SK-N-SH treated with all-trans-retinoic acid at 6 μM for 48 hours (cell line): ENCODE measurements at regions not wholly inside any gene's neighbourhood (a gene's known extent, or its start where the extent isn't known, plus 50 kb on each side); places are given as distances from the start of the nearest gene placed in this dataset.

Experiments
- ATAC-seq: fragments of 200-7000 bp; cut with Tn5 transposase; 3 replicates; pipeline ENCODE4 v1.9.1; 2020; ENCODE audit warnings: mild to moderate bottlenecking, moderate library complexity
- ARNTL ChIP-seq: fragments of 450-650 bp; formaldehyde crosslinking; IDR thresholded peaks from 2 replicates; pipeline ENCODE4 v1.5.0; 2020; ENCODE audit warnings: low read depth, mild to moderate bottlenecking, moderate library complexity, borderline replicate concordance
- ESRRG ChIP-seq: fragments of 250-450 bp; sonication (Bioruptor Pico); IDR thresholded peaks from 2 replicates; pipeline ENCODE4 v1.6.1; 2021; ENCODE audit warnings: mild to moderate bottlenecking
- GLIS3 ChIP-seq: fragments of 250-450 bp; sonication (Bioruptor Pico); IDR thresholded peaks from 2 replicates; pipeline ENCODE4 v1.5.0; 2020; ENCODE audit warnings: mild to moderate bottlenecking, moderate library complexity
- ISL1 ChIP-seq: fragments of 250-450 bp; sonication (Bioruptor Pico); IDR thresholded peaks from 2 replicates; pipeline ENCODE4 v2.1.2; 2022; ENCODE audit warnings: mild to moderate bottlenecking, moderate library complexity
- RARB ChIP-seq: fragments of 250-450 bp; sonication (Bioruptor Pico); IDR thresholded peaks from 2 replicates; pipeline ENCODE4 v1.8.0; 2021; ENCODE audit warnings: mild to moderate bottlenecking, moderate library complexity
- SNAI2 ChIP-seq: fragments of 250-450 bp; sonication (Bioruptor Pico); IDR thresholded peaks from 2 replicates; pipeline ENCODE4 v1.5.0; 2020; ENCODE audit warnings: mild to moderate bottlenecking, moderate library complexity
- TCF4 ChIP-seq: fragments of 250-450 bp; sonication (Bioruptor Pico); IDR thresholded peaks from 2 replicates; pipeline ENCODE4 v1.8.0; 2021; ENCODE audit warnings: mild to moderate bottlenecking, moderate library complexity, borderline replicate concordance
- ZFP3 ChIP-seq: fragments of 250-450 bp; sonication (Bioruptor Pico); IDR thresholded peaks from 2 replicates; pipeline ENCODE4 v1.5.0; 2020; ENCODE audit warnings: mild to moderate bottlenecking, moderate library complexity
- ZFP30 ChIP-seq: fragments of 450-650 bp; formaldehyde crosslinking; IDR thresholded peaks from 2 replicates; pipeline ENCODE4 v1.5.0; 2022; ENCODE audit warnings: mild to moderate bottlenecking, moderate library complexity
- ZNF565 ChIP-seq: fragments of 450-650 bp; formaldehyde crosslinking; conservative IDR thresholded peaks from 2 replicates; pipeline ENCODE4 v1.5.0; 2020; ENCODE audit warnings: low read depth, mild to moderate bottlenecking, moderate library complexity
- ZNF70 ChIP-seq: fragments of 450-650 bp; formaldehyde crosslinking; IDR thresholded peaks from 2 replicates; pipeline ENCODE4 v1.5.0; 2020; ENCODE audit warnings: mild to moderate bottlenecking, moderate library complexity
- ZNF8 ChIP-seq: fragments of 450-650 bp; formaldehyde crosslinking; IDR thresholded peaks from 2 replicates; pipeline ENCODE4 v1.5.0; 2020; ENCODE audit warnings: mild to moderate bottlenecking, moderate library complexity
- TF ChIP-seq, protein P1 (sequence below): fragments of 250-450 bp; sonication (Bioruptor Pico); IDR thresholded peaks from 2 replicates; pipeline ENCODE4 v1.5.1; 2021; ENCODE audit warnings: mild to moderate bottlenecking, moderate library complexity
- TF ChIP-seq, protein P2 (sequence below): fragments of 250-450 bp; sonication (Bioruptor Pico); IDR thresholded peaks from 2 replicates; pipeline ENCODE4 v1.8.0; 2021; ENCODE audit warnings: low read depth, mild to moderate bottlenecking, moderate library complexity, borderline replicate concordance
- TF ChIP-seq, protein P3 (sequence below): fragments of 250-450 bp; sonication (Bioruptor Pico); IDR thresholded peaks from 2 replicates; pipeline ENCODE4 v1.5.1; 2020; ENCODE audit warnings: low read depth, mild to moderate bottlenecking, moderate library complexity
- TF ChIP-seq, protein P4 (sequence below): fragments of 250-450 bp; sonication (Bioruptor Pico); IDR thresholded peaks from 2 replicates; pipeline ENCODE4 v1.5.0; 2020; ENCODE audit warnings: mild to moderate bottlenecking, moderate library complexity
- TF ChIP-seq, protein P5 (sequence below): fragments of 250-450 bp; sonication (Bioruptor Pico); IDR thresholded peaks from 2 replicates; pipeline ENCODE4 v1.8.0; 2020; ENCODE audit warnings: mild to moderate bottlenecking, moderate library complexity, borderline replicate concordance

DNA sequence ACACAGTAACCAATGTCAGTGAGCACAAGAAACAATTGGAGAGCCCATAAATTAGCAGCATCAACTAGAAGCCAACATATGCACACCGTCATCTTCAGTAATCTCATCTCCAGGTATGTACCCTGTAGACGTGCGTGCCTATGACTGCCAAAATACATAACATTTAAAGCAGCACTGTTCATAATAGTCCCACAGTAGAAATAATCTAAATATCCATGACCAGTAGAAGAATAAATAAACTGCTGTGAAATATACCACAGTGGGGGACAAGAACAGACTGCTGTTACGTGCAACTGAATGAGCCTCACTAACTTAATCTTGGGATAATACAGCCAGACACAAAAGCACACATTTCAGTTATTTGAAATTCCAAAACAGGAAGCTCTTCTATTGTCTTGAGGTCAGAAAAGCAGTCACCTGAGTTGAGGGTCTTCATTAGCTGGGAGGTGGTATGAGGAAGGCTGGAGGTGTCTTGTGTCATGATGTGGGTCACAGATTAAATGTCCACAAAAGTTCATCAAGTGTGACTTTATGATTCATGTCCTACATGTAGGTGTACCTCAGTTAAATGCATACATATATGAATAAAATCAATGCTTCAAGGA, 454.2 kb upstream of the AKR1E2 start:
- TF ChIP-seq ZFP3, result no peak
- TF ChIP-seq, protein P1, sequence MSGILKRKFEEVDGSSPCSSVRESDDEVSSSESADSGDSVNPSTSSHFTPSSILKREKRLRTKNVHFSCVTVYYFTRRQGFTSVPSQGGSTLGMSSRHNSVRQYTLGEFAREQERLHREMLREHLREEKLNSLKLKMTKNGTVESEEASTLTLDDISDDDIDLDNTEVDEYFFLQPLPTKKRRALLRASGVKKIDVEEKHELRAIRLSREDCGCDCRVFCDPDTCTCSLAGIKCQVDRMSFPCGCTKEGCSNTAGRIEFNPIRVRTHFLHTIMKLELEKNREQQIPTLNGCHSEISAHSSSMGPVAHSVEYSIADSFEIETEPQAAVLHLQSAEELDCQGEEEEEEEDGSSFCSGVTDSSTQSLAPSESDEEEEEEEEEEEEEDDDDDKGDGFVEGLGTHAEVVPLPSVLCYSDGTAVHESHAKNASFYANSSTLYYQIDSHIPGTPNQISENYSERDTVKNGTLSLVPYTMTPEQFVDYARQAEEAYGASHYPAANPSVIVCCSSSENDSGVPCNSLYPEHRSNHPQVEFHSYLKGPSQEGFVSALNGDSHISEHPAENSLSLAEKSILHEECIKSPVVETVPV (CRISPR knock-in tag), result no peak
- TF ChIP-seq, protein P2, sequence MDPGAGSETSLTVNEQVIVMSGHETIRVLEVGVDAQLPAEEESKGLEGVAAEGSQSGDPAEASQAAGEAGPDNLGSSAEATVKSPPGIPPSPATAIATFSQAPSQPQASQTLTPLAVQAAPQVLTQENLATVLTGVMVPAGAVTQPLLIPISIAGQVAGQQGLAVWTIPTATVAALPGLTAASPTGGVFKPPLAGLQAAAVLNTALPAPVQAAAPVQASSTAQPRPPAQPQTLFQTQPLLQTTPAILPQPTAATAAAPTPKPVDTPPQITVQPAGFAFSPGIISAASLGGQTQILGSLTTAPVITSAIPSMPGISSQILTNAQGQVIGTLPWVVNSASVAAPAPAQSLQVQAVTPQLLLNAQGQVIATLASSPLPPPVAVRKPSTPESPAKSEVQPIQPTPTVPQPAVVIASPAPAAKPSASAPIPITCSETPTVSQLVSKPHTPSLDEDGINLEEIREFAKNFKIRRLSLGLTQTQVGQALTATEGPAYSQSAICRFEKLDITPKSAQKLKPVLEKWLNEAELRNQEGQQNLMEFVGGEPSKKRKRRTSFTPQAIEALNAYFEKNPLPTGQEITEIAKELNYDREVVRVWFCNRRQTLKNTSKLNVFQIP (CRISPR knock-in tag), result no peak
- no peak for TF ChIP-seq TCF4
- TF ChIP-seq ISL1, result no peak
- TF ChIP-seq, protein P3, sequence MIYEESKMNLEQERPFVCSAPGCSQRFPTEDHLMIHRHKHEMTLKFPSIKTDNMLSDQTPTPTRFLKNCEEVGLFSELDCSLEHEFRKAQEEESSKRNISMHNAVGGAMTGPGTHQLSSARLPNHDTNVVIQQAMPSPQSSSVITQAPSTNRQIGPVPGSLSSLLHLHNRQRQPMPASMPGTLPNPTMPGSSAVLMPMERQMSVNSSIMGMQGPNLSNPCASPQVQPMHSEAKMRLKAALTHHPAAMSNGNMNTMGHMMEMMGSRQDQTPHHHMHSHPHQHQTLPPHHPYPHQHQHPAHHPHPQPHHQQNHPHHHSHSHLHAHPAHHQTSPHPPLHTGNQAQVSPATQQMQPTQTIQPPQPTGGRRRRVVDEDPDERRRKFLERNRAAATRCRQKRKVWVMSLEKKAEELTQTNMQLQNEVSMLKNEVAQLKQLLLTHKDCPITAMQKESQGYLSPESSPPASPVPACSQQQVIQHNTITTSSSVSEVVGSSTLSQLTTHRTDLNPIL, result no peak
- no peak for TF ChIP-seq ESRRG
- TF ChIP-seq RARB (CRISPR knock-in tag), result no peak
- no peak for TF ChIP-seq SNAI2 (CRISPR knock-in tag)
- TF ChIP-seq ARNTL, result no peak
- TF ChIP-seq GLIS3 (CRISPR knock-in tag), result no peak
- no peak for TF ChIP-seq ZNF565 (CRISPR knock-in tag)
- TF ChIP-seq ZNF70 (CRISPR knock-in tag), result no peak
- TF ChIP-seq, protein P4, sequence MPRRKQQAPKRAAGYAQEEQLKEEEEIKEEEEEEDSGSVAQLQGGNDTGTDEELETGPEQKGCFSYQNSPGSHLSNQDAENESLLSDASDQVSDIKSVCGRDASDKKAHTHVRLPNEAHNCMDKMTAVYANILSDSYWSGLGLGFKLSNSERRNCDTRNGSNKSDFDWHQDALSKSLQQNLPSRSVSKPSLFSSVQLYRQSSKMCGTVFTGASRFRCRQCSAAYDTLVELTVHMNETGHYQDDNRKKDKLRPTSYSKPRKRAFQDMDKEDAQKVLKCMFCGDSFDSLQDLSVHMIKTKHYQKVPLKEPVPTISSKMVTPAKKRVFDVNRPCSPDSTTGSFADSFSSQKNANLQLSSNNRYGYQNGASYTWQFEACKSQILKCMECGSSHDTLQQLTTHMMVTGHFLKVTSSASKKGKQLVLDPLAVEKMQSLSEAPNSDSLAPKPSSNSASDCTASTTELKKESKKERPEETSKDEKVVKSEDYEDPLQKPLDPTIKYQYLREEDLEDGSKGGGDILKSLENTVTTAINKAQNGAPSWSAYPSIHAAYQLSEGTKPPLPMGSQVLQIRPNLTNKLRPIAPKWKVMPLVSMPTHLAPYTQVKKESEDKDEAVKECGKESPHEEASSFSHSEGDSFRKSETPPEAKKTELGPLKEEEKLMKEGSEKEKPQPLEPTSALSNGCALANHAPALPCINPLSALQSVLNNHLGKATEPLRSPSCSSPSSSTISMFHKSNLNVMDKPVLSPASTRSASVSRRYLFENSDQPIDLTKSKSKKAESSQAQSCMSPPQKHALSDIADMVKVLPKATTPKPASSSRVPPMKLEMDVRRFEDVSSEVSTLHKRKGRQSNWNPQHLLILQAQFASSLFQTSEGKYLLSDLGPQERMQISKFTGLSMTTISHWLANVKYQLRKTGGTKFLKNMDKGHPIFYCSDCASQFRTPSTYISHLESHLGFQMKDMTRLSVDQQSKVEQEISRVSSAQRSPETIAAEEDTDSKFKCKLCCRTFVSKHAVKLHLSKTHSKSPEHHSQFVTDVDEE (CRISPR knock-in tag), result no peak

DNA sequence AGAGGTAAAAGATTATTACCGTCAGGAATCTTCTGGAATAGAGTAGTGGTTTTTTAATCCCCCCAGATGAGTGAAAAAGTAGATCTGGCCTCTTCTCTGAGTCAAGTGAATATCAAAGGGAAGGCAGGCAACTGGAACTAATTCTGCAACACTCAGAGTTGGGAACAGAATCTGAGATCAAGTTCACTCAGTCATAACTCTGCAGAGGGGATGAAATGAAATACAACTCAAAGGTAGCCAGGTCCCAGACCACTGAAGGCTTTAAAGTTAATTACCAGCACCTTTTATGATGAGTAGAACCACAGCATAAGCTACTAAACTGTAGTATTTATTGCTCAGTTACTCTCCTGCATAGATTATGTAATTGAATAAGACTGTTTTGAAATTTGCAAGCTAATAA, 455.6 kb upstream of the AKR1E2 start:
- TF ChIP-seq, protein P5, sequence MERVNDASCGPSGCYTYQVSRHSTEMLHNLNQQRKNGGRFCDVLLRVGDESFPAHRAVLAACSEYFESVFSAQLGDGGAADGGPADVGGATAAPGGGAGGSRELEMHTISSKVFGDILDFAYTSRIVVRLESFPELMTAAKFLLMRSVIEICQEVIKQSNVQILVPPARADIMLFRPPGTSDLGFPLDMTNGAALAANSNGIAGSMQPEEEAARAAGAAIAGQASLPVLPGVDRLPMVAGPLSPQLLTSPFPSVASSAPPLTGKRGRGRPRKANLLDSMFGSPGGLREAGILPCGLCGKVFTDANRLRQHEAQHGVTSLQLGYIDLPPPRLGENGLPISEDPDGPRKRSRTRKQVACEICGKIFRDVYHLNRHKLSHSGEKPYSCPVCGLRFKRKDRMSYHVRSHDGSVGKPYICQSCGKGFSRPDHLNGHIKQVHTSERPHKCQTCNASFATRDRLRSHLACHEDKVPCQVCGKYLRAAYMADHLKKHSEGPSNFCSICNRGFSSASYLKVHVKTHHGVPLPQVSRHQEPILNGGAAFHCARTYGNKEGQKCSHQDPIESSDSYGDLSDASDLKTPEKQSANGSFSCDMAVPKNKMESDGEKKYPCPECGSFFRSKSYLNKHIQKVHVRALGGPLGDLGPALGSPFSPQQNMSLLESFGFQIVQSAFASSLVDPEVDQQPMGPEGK (CRISPR knock-in tag), result no peak
- TF ChIP-seq, protein P3, result no peak
- ATAC-seq, result no peak

More for the DNA sequence above, 454.2 kb upstream of the AKR1E2 start:
- no peak for ATAC-seq

DNA sequence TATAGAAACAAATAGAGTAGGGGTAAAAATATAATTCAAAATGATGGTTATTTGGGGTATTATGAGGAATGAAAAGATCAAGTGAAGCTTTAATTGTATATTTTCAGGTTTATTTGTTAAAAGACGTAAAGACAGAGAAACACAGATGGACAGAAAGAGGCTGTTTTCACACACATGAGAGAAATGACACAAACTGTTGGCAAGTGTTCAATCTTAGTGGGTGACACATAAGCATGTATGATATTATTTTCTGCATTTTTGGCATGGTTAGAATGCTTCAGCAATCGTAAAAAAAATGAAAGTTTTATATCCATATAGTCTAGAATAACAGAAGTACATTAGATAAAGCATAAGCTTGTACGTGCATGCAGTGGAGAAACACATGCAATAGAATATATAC, 464.4 kb upstream of the AKR1E2 start:
- no peak for TF ChIP-seq ZFP30
- TF ChIP-seq ISL1, result no peak
- no peak for TF ChIP-seq GLIS3 (CRISPR knock-in tag)
- TF ChIP-seq ZNF565 (CRISPR knock-in tag), result no peak
- TF ChIP-seq ZNF8 (CRISPR knock-in tag), result no peak
- no peak for TF ChIP-seq ARNTL
- TF ChIP-seq, protein P4 (CRISPR knock-in tag), result no peak
- TF ChIP-seq, protein P3, result no peak

More for the DNA sequence above, 464.4 kb upstream of the AKR1E2 start:
- ATAC-seq, result no peak
